ENCODE measurements at regions not wholly inside any gene's neighbourhood (a gene's known extent, or its start where the extent isn't known, plus 50 kb on each side); places are given as distances from the start of the nearest gene placed in this dataset.

DNA sequence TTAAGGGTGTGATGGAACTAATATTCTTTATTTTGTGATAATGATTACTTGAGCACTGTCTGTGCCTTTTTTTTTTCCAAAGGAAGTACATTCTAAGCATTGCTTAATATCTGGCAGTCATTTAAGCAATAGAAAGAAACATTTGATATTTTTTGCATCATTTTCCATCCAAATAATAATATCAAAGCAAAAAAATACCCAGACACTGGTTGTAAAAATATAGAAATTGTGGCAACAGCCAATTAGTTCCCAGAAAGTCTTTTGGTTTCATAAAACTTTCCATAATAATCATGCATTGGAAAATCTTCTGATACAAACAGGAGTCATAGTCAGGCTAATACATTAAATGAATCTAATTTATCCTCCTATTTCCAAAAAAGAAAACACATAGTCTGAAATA, 629.3 kb upstream of the ADAMTS5 start:
- TF ChIP-seq CTCF (IDR thresholded peaks at IDR 0.05) (no peak), POLR2A (IDR thresholded peaks at IDR 0.05) (no peak), EP300 (IDR thresholded peaks at IDR 0.05) (no peak)
